ENCODE measurements at regions not wholly inside any gene's neighbourhood (a gene's known extent, or its start where the extent isn't known, plus 50 kb on each side); places are given as distances from the start of the nearest gene placed in this dataset.

GRCh38 chr1:68344208-68344607 lies 105.5 kb downstream of the RPE65 start:
- TF ChIP-seq EZH2 (conservative IDR thresholded peaks at IDR 0.05; ENCODE audit: low read depth, low read length) (no peak), MAZ (IDR thresholded peaks at IDR 0.05; ENCODE audit: borderline replicate concordance, low read depth, low read length) (no peak), MAZ (CRISPR knock-in tag; IDR thresholded peaks at IDR 0.05; ENCODE audit: low read depth) (no peak), POLR2AphosphoS2 (IDR thresholded peaks at IDR 0.05; ENCODE audit: low read depth, low read length) (no peak), CTCF (CRISPR knock-in tag; IDR thresholded peaks at IDR 0.05) (no peak), GABPB1 (CRISPR knock-in tag; IDR thresholded peaks at IDR 0.05) (no peak), SETDB1 (CRISPR knock-in tag; IDR thresholded peaks at IDR 0.05; ENCODE audit: borderline replicate concordance) (no peak), SMC3 (IDR thresholded peaks at IDR 0.05; ENCODE audit: low read length) (no peak)
- TF ChIP-seq, protein P1, sequence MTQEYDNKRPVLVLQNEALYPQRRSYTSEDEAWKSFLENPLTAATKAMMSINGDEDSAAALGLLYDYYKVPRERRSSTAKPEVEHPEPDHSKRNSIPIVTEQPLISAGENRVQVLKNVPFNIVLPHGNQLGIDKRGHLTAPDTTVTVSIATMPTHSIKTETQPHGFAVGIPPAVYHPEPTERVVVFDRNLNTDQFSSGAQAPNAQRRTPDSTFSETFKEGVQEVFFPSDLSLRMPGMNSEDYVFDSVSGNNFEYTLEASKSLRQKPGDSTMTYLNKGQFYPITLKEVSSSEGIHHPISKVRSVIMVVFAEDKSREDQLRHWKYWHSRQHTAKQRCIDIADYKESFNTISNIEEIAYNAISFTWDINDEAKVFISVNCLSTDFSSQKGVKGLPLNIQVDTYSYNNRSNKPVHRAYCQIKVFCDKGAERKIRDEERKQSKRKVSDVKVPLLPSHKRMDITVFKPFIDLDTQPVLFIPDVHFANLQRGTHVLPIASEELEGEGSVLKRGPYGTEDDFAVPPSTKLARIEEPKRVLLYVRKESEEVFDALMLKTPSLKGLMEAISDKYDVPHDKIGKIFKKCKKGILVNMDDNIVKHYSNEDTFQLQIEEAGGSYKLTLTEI (CRISPR knock-in tag; conservative IDR thresholded peaks at IDR 0.05), result no peak
